CD4-positive, alpha-beta memory T cell (primary cell): ENCODE measurements at regions not wholly inside any gene's neighbourhood (a gene's known extent, or its start where the extent isn't known, plus 50 kb on each side); places are given as distances from the start of the nearest gene placed in this dataset.

Source experiments
- CTCF ChIA-PET: fragments of 350-600 bp; sonication (Branson Sonifier 250); formaldehyde crosslinking; loops from one replicate; lab custom pipeline; 2021; ENCODE audit warnings: inconsistent platforms; ENCODE audit not compliant: partially characterized antibody; lab: Charles Lee
- POLR2A ChIA-PET: fragments of 350-600 bp; sonication (Branson Sonifier 250); formaldehyde crosslinking; loops from one replicate; lab custom pipeline; 2021; ENCODE audit not compliant: partially characterized antibody; lab: Charles Lee
- DNase-seq, 5 donors: peaks; one replicate each; pipeline versions ENCODE4 v3.0.0 to v3.0.0-alpha.2; 2020 to 2022; ENCODE audit warnings: mixed read lengths in 1 of 5
- H3K27ac ChIP-seq: one replicate; pipeline ENCODE4 v1.7.0; 2013; ENCODE audit warnings: low read depth, low read length
- H3K27me3 ChIP-seq: 2 replicates; pipeline ENCODE4 v1.7.0; 2013; ENCODE audit warnings: mild to moderate bottlenecking, low read length, moderate library complexity; ENCODE audit not compliant: insufficient read depth
- H3K36me3 ChIP-seq: 2 replicates; pipeline ENCODE4 v1.7.0; 2013; ENCODE audit warnings: mild to moderate bottlenecking, low read length, moderate library complexity; ENCODE audit not compliant: insufficient read depth
- H3K4me1 ChIP-seq: 2 replicates; pipeline ENCODE4 v1.7.0; 2013; ENCODE audit warnings: mild to moderate bottlenecking, low read length, moderate library complexity; ENCODE audit not compliant: insufficient read depth
- H3K4me3 ChIP-seq, 2 donors: one replicate each; pipeline ENCODE4 v1.7.0; 2013; ENCODE audit warnings: low read length in 2 of 2, mild to moderate bottlenecking in 1 of 2
- H3K9me3 ChIP-seq, 2 donors: one replicate each; pipeline ENCODE4 v1.7.0; 2013; ENCODE audit warnings: low read length in 2 of 2, control low read depth in 1 of 2; ENCODE audit not compliant: control insufficient read depth in 1 of 2
- H3K27ac Mint-ChIP-seq, 7 donors: one replicate each; pipeline ENCODE4 v1.8.0; 2020 to 2021; ENCODE audit warnings: mixed read lengths in 7 of 7, mild to moderate bottlenecking in 6 of 7, inconsistent platforms in 3 of 7, moderate library complexity in 3 of 7
- H3K27me3 Mint-ChIP-seq, 2 donors: one replicate each; pipeline ENCODE4 v1.8.0; 2020 to 2021; ENCODE audit warnings: mixed read lengths in 2 of 2
- H3K36me3 Mint-ChIP-seq, 2 donors: one replicate each; pipeline ENCODE4 v1.8.0; 2020 to 2021; ENCODE audit warnings: mixed read lengths in 2 of 2, inconsistent platforms in 1 of 2, mild to moderate bottlenecking in 1 of 2
- H3K4me1 Mint-ChIP-seq, 4 donors: one replicate each; pipeline ENCODE4 v1.8.0; 2020 to 2021; ENCODE audit warnings: mixed read lengths in 4 of 4, mild to moderate bottlenecking in 1 of 4
- H3K4me3 Mint-ChIP-seq, 8 donors: one replicate each; pipeline ENCODE4 v1.8.0; 2020 to 2021; ENCODE audit warnings: mixed read lengths in 8 of 8, mild to moderate bottlenecking in 7 of 8, moderate library complexity in 6 of 8, inconsistent platforms in 3 of 8
- H3K9me3 Mint-ChIP-seq, 8 donors: one replicate each; pipeline ENCODE4 v1.8.0; 2020 to 2021; ENCODE audit warnings: mixed read lengths in 8 of 8, mild to moderate bottlenecking in 5 of 8, inconsistent platforms in 3 of 8, moderate library complexity in 1 of 8
- intact Hi-C: fragments of 100-400 bp; cut with micrococcal nuclease; formaldehyde crosslinking; loops from one replicate; pipeline ENCODE4 v1.15.1; 2023

GRCh38 chr2:79250656-79251055, 91.1 kb upstream of the REG3A start:
- DNase-seq: no peak
- no peaks in the 10 kb centered on the region for H3K36me3 Mint-ChIP-seq
- no peak overlapping the region for H3K27ac ChIP-seq

DNA sequence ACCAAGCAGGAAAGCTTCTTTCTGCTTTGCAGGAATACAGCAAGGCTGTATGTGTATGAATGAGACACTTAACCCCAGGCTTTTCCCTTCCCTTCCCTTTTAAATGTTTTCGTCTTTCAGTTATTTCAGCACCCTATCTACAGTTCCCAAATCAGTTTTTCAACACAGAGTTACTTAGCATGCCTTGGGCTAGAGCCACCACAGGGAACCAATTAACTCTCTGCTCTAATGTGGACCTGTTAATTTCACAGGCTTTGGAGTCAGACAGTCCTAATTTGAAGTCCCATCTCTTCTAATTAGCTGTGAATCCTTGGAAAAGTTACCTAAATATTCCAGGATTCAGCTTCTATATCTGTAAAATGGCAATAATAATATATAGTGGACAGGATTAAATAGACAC, 89.2 kb upstream of the REG3A start:
- intact Hi-C loops: no loop called here
- POLR2A ChIA-PET: no interaction called here

More at GRCh38 chr2:79250656-79251055, 91.1 kb upstream of the REG3A start:
- POLR2A ChIA-PET: no interaction called here
- Mint-ChIP-seq H3K4me1 (no peaks in the 10 kb centered on the region), H3K27ac (no peak overlapping the region), H3K4me3 (no peak overlapping the region), H3K9me3 (peaks cover 0 to 7% (median 2%) of the 10 kb centered on the region in 8 donors), H3K27me3 (no peaks in the 10 kb centered on the region)
- peaks cover 0 to 3% of the 10 kb centered on the region in 2 donors for H3K9me3 ChIP-seq
- intact Hi-C loops: no loop called here
- H3K27me3 ChIP-seq: no peaks in the 10 kb centered on the region
- no peaks in the 10 kb centered on the region for H3K36me3 ChIP-seq
- CTCF ChIA-PET: no interaction called here
- no peak overlapping the region for H3K4me3 ChIP-seq
- no peaks in the 10 kb centered on the region for H3K4me1 ChIP-seq

GRCh38 chr2:79235135-79235534, 75.6 kb upstream of the REG3A start:
- DNase-seq: no peak
- no peaks in the 10 kb centered on the region for H3K4me1 Mint-ChIP-seq
- ChIA-PET CTCF (interaction anchor here (1.2 kb wide), 1 partner anchor 10 kb away, joined by 3 read pairs; no protein-coding TSS in a partner anchor), POLR2A (no interaction called here)
- no peaks in the 10 kb centered on the region for H3K27me3 Mint-ChIP-seq
- peaks cover 0 to 9% (median 4%) of the 10 kb centered on the region in 8 donors for H3K9me3 Mint-ChIP-seq
- Histone ChIP-seq H3K27ac (no peak overlapping the region), H3K4me1 (no peaks in the 10 kb centered on the region), H3K9me3 (no peaks in the 10 kb centered on the region), H3K4me3 (no peak overlapping the region), H3K36me3 (no peaks in the 10 kb centered on the region), H3K27me3 (no peaks in the 10 kb centered on the region)
- no peak overlapping the region for H3K27ac Mint-ChIP-seq
- intact Hi-C loops: no loop called here
- H3K4me3 Mint-ChIP-seq: no peak overlapping the region
- no peaks in the 10 kb centered on the region for H3K36me3 Mint-ChIP-seq

More for the DNA sequence above, 89.2 kb upstream of the REG3A start:
- Histone ChIP-seq H3K9me3 (peaks cover 0 to 3% of the 10 kb centered on the region in 2 donors), H3K36me3 (no peaks in the 10 kb centered on the region), H3K4me3 (no peak overlapping the region), H3K27ac (no peak overlapping the region), H3K4me1 (no peaks in the 10 kb centered on the region), H3K27me3 (no peaks in the 10 kb centered on the region)
- no peak for DNase-seq
- peaks cover 0 to 11% (median 2%) of the 10 kb centered on the region in 8 donors for H3K9me3 Mint-ChIP-seq
- H3K36me3 Mint-ChIP-seq: no peaks in the 10 kb centered on the region
- H3K27ac Mint-ChIP-seq: no peak overlapping the region
- H3K4me1 Mint-ChIP-seq: no peaks in the 10 kb centered on the region
- H3K27me3 Mint-ChIP-seq: no peaks in the 10 kb centered on the region
- CTCF ChIA-PET: no interaction called here
- no peak overlapping the region for H3K4me3 Mint-ChIP-seq

DNA sequence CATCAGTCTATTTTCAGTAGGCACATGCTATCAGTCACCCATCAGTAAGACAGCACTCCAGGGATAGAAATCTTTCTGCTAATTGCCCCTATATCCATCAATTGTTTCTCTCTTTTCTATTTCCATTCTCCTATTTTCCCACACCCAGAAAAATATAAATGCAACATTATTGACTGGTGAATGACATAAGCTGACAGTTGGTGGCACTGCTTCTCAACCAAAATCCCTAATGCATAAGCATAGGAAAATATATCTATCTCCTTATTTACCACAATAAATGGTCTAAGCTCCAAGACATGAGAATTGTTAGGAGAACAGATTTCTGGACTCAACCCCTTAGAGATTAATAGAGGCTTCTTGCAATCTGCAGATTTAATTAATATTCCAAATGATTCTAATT, 64.0 kb upstream of the REG3A start:
- no peaks in the 10 kb centered on the region for H3K4me1 Mint-ChIP-seq
- no peak overlapping the region for H3K4me3 Mint-ChIP-seq
- H3K4me1 ChIP-seq: no peaks in the 10 kb centered on the region
- H3K27me3 Mint-ChIP-seq: no peaks in the 10 kb centered on the region
- H3K36me3 Mint-ChIP-seq: no peaks in the 10 kb centered on the region
- peaks cover 0 to 12% (median 2%) of the 10 kb centered on the region in 8 donors for H3K9me3 Mint-ChIP-seq
- intact Hi-C loops: no loop called here
- no peak for DNase-seq
- H3K9me3 ChIP-seq: no peaks in the 10 kb centered on the region
- no peak overlapping the region for H3K27ac ChIP-seq
- no peak overlapping the region for H3K27ac Mint-ChIP-seq
- ChIA-PET CTCF (no interaction called here), POLR2A (no interaction called here)
- H3K4me3 ChIP-seq: no peak overlapping the region
- H3K27me3 ChIP-seq: no peaks in the 10 kb centered on the region
- no peaks in the 10 kb centered on the region for H3K36me3 ChIP-seq

GRCh38 chr2:79219383-79219988, 59.9 kb upstream of the REG3A start:
- Histone ChIP-seq H3K9me3 (no peaks in the 10 kb centered on the region), H3K36me3 (no peaks in the 10 kb centered on the region), H3K27me3 (no peaks in the 10 kb centered on the region), H3K4me1 (no peaks in the 10 kb centered on the region), H3K27ac (no peak overlapping the region), H3K4me3 (no peak overlapping the region)
- Mint-ChIP-seq H3K4me1 (no peaks in the 10 kb centered on the region), H3K36me3 (no peaks in the 10 kb centered on the region), H3K4me3 (no peak overlapping the region), H3K9me3 (peaks cover 0 to 9% (median 0%) of the 10 kb centered on the region in 8 donors), H3K27me3 (no peaks in the 10 kb centered on the region), H3K27ac (no peak overlapping the region)
- intact Hi-C loops: no loop called here
- CTCF ChIA-PET: no interaction called here
- no peak for DNase-seq
- POLR2A ChIA-PET: no interaction called here

DNA sequence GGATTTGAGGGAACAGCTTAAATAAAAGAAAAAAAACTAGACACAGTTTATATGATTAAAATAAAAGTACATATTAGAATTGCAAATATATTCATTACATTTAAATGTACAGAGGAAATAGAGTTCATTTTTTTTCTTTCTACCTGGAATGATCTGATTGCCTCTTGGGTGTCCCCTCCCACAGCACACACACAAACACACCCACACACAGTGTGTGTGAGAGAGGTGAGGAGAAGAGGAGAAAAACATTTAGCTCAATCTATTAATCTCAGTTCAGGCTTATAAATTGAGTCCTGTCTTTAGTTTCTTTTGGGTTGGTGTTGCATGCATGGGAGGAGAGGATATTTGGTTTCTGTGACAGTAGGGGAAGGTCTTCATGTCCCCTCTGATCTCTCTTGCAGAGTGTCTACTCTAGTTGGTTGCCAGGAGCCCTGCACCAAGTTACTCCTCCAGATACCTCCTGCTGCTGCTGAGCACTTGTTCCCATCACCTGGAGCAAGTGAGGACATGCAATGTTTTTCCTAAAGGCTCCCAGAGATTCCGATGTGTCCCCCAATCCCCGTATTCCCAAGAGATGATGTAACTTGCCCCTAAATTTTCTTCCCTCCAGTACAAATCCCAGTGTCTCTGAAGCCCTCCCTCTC, 50.8 kb upstream of the REG3A start:
- Histone ChIP-seq H3K9me3 (no peaks in the 10 kb centered on the region), H3K27me3 (no peaks in the 10 kb centered on the region), H3K27ac (no peak overlapping the region), H3K4me3 (no peak overlapping the region), H3K4me1 (no peaks in the 10 kb centered on the region), H3K36me3 (no peaks in the 10 kb centered on the region)
- Mint-ChIP-seq H3K4me3 (no peak overlapping the region), H3K9me3 (peaks cover 0 to 10% (median 2%) of the 10 kb centered on the region in 8 donors), H3K27ac (no peak overlapping the region), H3K4me1 (no peaks in the 10 kb centered on the region), H3K36me3 (no peaks in the 10 kb centered on the region), H3K27me3 (no peaks in the 10 kb centered on the region)
- DNase-seq: no peak
- ChIA-PET POLR2A (no interaction called here), CTCF (no interaction called here)
- intact Hi-C loops: no loop called here
